RCC 7860 (cell line): ENCODE measurements at regions not wholly inside any gene's neighbourhood (a gene's known extent, or its start where the extent isn't known, plus 50 kb on each side); places are given as distances from the start of the nearest gene placed in this dataset.

ENCODE experiments used
- DNase-seq: peaks from one replicate; pipeline ENCODE4 v3.0.0-alpha.2; 2015; ENCODE audit warnings: low spot score
- FAIRE-seq: peaks from 2 replicates; lab custom pipeline; 2012; peaks lifted over from hg19 to GRCh38; lab: Jason Lieb, UNC

DNA sequence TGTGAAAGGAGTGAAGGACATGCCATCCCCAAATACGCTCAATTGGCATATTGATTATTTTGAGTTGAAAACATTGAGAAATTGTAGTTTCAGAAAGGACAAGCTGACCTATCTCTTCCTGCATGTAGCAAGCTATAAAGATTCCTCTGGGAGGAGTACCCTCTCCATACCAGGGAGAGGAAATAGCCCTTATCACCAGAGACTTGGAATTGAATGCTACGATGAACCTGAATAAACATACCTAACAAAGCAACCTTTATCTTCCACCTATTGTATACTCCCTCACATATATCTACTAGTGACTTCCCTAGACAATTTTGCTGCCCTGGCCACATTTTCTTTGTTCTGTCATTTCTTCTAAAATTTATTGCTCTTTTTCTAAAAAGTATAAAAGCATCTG, 150.2 kb upstream of the EEPD1 start:
- FAIRE-seq (no peak), DNase-seq (no peak)

- DNase-seq (no peak), FAIRE-seq (no peak)
Measured at GRCh38 chr7:36003343-36003742, 149.7 kb upstream of the EEPD1 start.

DNA sequence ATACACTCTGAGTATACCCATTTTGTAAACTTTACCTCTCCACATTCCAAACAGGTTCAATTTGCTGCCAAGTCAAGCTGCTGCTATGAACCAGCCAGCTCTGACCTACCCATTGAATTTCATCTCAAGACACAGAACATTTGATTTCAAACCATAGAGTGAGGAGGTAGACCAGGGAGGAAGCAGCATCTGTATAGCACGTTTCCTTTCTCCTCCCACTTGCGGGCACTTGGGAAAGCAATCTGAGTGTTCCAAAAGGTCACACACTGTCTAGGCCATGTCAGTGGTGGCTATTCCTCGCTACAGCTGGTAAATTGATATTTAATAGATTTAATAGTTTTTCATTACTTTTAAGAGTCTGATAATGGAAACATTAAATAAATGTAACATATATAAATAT, 147.8 kb upstream of the EEPD1 start:
- no peak for FAIRE-seq
- no peak for DNase-seq

DNA sequence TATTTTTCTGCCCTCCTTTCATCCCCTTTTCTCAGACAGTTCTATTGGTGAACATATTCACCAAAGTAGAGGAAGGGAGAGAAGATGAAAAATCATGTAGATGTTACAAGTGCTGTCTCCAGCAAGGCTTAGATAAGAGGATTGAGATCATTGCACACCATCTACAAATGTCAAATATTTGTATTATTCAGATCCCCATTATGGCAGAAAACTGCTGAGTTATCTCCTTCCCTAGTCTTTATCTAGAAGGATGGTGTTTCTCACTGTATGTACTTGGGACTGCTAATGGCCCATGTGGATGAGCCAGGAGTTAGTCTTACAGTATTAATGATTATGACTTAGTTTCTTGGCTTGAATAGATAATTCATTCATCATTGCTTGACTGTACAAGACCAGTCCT, 147.2 kb upstream of the EEPD1 start:
- DNase-seq (no peak), FAIRE-seq (no peak)

GRCh38 chr7:36006636-36007229, 146.3 kb upstream of the EEPD1 start:
- FAIRE-seq, result no peak
- DNase-seq, result no peak

GRCh38 chr7:36010656-36011587, 142.1 kb upstream of the EEPD1 start:
- no peak for FAIRE-seq

GRCh38 chr7:36011588-36011965, 141.5 kb upstream of the EEPD1 start:
- FAIRE-seq (no peak), DNase-seq (no peak)

More at GRCh38 chr7:36010656-36011587, 142.1 kb upstream of the EEPD1 start:
- DNase-seq, result no peak

DNA sequence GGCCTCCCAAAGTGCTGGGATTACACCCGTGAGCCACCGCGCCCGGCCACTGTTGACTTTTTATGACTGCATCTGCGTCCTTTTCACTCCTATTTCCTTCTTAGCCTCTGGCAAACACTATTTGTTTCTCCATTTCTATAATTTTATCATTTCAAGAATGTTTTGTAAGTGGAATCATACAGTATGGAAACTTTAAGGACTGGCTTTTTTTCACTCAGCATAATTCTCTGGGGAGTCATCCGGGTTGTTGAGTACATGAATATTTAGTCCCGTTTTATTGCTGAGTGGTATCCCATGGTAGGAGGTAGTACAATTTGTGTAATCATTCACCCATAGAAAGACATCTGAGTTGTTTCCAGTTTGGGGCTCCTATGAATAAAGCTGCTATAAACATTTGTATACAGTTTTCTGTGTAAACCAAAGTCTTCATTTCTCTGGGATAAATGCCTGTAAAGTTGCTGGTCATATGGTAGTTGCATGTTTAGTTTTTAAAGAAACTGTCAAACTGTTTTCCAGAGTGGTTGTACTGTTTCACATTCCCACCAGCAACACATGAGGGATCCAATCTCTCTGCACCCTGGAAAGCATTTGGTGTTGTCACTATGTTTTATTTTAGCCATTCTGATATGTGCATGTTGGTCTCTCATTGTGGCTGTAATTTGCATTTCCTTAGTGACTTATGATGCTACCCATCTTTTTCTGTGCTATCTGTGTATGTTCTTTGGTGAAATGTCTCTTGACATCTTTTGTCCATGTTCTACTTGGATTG, 139.6 kb upstream of the EEPD1 start:
- no peak for DNase-seq
- no peak for FAIRE-seq

GRCh38 chr7:36014961-36015360, 138.1 kb upstream of the EEPD1 start:
- FAIRE-seq, result no peak
- DNase-seq, result no peak

- DNase-seq (peak; percentile 15), FAIRE-seq (peak; percentile 14)
Measured at GRCh38 chr7:36015733-36016132, 137.3 kb upstream of the EEPD1 start.

DNA sequence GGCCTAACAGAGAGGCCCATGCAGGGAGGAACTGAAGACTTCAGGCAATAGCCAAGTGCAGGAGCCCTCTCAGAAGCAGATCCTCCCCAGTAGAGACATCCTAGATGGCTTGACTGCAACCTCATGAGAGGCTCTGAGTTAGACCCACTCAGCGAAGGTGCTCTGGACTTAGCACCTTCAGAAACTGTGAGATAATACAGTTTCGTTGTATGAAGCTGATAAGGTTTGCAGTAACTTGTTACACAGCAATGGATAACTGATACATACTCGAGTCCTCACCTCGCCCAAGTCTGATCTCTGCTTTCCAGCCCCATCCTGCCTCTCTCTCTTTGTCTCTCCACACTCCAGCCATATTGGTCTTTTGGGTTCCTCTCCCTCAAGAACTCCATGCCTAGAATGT, 136.4 kb upstream of the EEPD1 start:
- no peak for FAIRE-seq
- no peak for DNase-seq

DNA sequence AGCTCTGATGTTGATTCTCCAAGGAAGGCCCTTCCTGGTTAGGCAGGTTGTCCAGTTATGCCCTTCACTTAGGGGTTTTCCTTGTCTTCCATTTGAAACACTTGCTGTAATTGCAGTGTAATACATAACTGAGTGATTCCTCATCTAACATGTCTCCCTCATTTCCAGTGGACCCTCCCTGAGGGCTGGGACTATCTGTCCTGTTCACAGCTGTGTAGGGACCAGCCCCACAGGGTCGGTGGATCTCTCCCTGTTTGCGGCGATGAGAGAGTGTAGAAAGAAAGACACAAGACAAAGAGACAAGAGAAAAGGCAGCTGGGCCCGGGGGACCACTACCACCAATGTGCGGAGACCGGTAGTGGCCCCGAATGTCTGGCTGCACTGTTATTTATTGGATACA, 135.9 kb upstream of the EEPD1 start:
- no peak for FAIRE-seq

GRCh38 chr7:36018816-36019484, 134.1 kb upstream of the EEPD1 start:
- DNase-seq (no peak), FAIRE-seq (no peak)

More for the DNA sequence above, 135.9 kb upstream of the EEPD1 start:
- no peak for DNase-seq

GRCh38 chr7:36019538-36019937, 133.5 kb upstream of the EEPD1 start:
- DNase-seq, result no peak
- no peak for FAIRE-seq

DNA sequence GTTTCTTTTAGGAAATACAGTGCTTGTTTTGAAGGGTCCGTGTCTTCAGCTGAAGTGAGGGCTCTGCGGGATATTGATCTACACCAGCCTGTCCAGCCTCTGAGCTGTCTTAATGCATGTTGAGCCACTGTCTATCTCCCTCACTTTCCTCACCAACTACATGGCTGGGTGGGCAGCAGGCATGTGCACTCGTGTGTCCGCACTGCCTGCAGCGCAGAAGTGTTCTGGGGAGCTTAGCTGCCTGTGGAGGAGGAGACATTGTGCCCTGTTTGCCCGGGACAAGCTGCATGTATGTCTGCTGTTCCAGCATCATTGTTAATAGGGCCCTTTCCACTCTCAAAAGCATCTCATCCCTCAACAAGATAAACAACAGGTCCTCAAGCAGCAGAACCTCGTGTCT, 133.1 kb upstream of the EEPD1 start:
- DNase-seq, result no peak
- no peak for FAIRE-seq

DNA sequence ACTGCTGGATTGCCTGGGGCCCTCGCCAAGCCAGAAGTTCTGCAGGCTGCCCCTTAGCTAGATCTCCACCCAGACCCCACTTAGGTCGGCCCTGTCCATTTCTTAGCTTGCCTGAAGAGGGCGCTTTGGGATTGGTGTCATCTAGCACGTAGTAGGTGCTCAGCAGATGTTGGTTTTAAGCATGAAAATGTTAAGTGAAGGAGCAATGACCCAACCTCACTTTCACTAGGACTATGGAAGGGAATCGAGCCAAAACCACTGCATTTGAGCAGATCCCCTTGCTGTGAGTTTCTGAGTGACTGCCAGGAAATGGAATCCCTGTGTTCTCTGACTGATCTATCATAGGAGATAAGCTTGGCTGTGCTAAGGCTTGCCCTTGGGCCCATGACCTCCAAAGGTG, 131.7 kb upstream of the EEPD1 start:
- DNase-seq, result no peak
- FAIRE-seq, result no peak

DNA sequence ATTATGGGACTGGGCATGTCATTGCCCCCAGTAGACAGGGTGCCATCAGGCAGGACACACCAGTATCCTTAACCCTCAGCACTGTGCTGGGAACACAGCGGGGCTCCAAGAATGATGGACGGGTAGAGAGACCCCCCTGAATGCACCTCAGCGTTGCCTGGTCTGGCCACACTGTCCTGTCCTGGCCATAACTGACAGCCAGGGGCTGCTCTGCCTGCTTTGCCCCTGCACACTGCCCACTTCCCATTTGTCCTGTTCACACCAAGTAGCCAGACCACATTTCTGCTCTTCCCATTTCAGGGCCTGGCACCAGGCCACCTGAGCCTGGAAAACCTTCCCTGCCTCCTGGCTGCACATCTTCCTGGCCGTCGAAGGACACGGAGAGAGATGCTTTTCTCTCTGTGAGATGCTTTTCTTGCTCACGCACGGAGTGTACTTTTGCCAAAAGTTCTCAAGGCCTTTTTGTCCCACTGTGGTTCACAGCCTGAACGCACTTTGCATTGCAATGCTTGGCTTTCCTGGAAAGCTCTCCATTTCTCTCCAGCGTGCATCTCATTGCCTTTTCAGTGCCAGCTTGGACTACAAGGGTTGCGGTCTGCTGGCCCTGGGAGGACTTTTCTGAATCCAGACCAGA, 131.0 kb upstream of the EEPD1 start:
- DNase-seq (no peak), FAIRE-seq (no peak)

DNA sequence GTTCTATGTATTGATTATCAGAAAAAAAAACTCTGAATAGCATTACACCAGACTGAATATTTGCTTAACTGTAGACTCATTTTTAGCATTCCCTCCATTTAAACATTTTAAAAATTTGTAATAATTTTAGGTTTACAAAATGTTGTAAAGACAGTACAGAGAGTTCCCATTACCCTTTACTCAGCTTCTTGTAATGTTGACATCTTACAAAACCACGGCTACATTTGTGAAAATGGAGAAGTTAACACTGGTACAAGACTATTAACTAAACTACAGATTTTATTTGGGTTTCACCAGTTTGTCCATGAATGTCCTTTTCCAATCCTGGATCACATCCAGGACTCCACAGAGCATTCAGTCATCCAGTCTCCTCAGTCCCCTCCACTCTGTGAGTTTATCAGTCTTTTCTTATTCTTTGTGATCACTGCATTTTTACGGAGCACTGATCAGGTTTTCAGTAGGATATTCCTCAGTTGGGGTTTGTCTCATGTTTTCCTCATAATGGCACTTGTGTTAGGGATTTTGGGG, 130.0 kb upstream of the EEPD1 start:
- DNase-seq (no peak), FAIRE-seq (no peak)

- DNase-seq (no peak), FAIRE-seq (no peak)
Measured at GRCh38 chr7:36025190-36025589, 127.9 kb upstream of the EEPD1 start.

- no peak for DNase-seq
- FAIRE-seq, result no peak
Measured at GRCh38 chr7:36029311-36029710, 123.7 kb upstream of the EEPD1 start.
